GM23338 (cell line): ENCODE measurements at regions not wholly inside any gene's neighbourhood (a gene's known extent, or its start where the extent isn't known, plus 50 kb on each side); places are given as distances from the start of the nearest gene placed in this dataset.

ENCODE experiments used
- ATAC-seq: fragments of 200-7000 bp; cut with Tn5 transposase; 3 replicates; pipeline ENCODE4 v1.9.1; 2020
- DNase-seq: peaks from one replicate; pipeline ENCODE4 v3.0.0-alpha.2; 2015; ENCODE audit warnings: low spot score
- H2AFZ ChIP-seq: fragments of 200-600 bp; sonication (generic); 2 replicates; pipeline ENCODE4 v1.8.0; 2016; ENCODE audit warnings: antibody characterized with exemption, mild to moderate bottlenecking, moderate library complexity
- H3F3A ChIP-seq: fragments of 200-600 bp; sonication (generic); replicated peaks from 2 replicates; pipeline ENCODE4 v1.8.0; 2017; ENCODE audit warnings: antibody characterized with exemption, mixed run types, low read depth
- H3K27ac ChIP-seq: fragments of 200-600 bp; sonication (generic); 2 replicates; pipeline ENCODE4 v1.6.1; 2016; ENCODE audit warnings: low read depth
- H3K27me3 ChIP-seq: fragments of 200-600 bp; sonication (generic); 2 replicates; pipeline ENCODE4 v1.8.0; 2016; ENCODE audit warnings: mild to moderate bottlenecking, mixed run types, moderate library complexity; ENCODE audit not compliant: insufficient read depth
- H3K36me3 ChIP-seq: fragments of 200-600 bp; sonication (generic); 2 replicates; pipeline ENCODE4 v1.8.0; 2016; ENCODE audit warnings: mild to moderate bottlenecking; ENCODE audit not compliant: insufficient read depth
- H3K4me1 ChIP-seq: fragments of 200-600 bp; sonication (generic); 2 replicates; pipeline ENCODE4 v1.8.0; 2016; ENCODE audit warnings: mild to moderate bottlenecking, moderate library complexity; ENCODE audit not compliant: insufficient read depth
- H3K4me2 ChIP-seq: fragments of 200-600 bp; sonication (generic); 2 replicates; pipeline ENCODE4 v1.7.1; 2017; ENCODE audit warnings: mixed run types
- H3K4me3 ChIP-seq: fragments of 200-600 bp; sonication (generic); 2 replicates; pipeline ENCODE4 v1.6.1; 2016; ENCODE audit warnings: mixed run types
- H3K79me2 ChIP-seq: fragments of 200-600 bp; sonication (generic); replicated peaks from 2 replicates; pipeline ENCODE4 v1.8.0; 2017; ENCODE audit warnings: mild to moderate bottlenecking; ENCODE audit not compliant: insufficient read depth
- H3K9me2 ChIP-seq: fragments of 200-600 bp; sonication (generic); 2 replicates; pipeline ENCODE4 v1.8.0; 2017; ENCODE audit not compliant: insufficient read depth
- H4K20me1 ChIP-seq: fragments of 200-600 bp; sonication (generic); replicated peaks from 2 replicates; pipeline ENCODE4 v1.8.0; 2017; ENCODE audit warnings: mild to moderate bottlenecking; ENCODE audit not compliant: insufficient read depth
- H3K27ac Mint-ChIP-seq: 2 replicates; pipeline ENCODE4 v1.8.0; 2020; ENCODE audit warnings: inconsistent platforms, mild to moderate bottlenecking, moderate library complexity, mixed read lengths
- H3K27me3 Mint-ChIP-seq: 3 replicates; pipeline ENCODE4 v1.8.0; 2022; ENCODE audit warnings: low read depth, mild to moderate bottlenecking, moderate library complexity, mixed read lengths, inconsistent platforms; ENCODE audit not compliant: insufficient read depth, poor library complexity
- H3K36me3 Mint-ChIP-seq: 3 replicates; pipeline ENCODE4 v1.8.0; 2021; ENCODE audit warnings: low read depth, mild to moderate bottlenecking, inconsistent platforms, moderate library complexity, mixed read lengths
- H3K4me1 Mint-ChIP-seq: 3 replicates; pipeline ENCODE4 v1.8.0; 2020; ENCODE audit warnings: mild to moderate bottlenecking, inconsistent platforms, mixed read lengths
- H3K4me3 Mint-ChIP-seq: 3 replicates; pipeline ENCODE4 v1.8.0; 2021; ENCODE audit warnings: moderate library complexity, mild to moderate bottlenecking, inconsistent platforms, mixed read lengths
- H3K9me3 Mint-ChIP-seq: 3 replicates; pipeline ENCODE4 v1.8.0; 2020; ENCODE audit warnings: moderate library complexity, mild to moderate bottlenecking, inconsistent platforms, mixed read lengths
- CREB1 ChIP-seq: fragments of 250-450 bp; sonication (Bioruptor Pico); IDR thresholded peaks from 2 replicates; pipeline ENCODE4 v1.5.0; 2020; ENCODE audit warnings: low read depth, mild to moderate bottlenecking, moderate library complexity
- CTCF ChIP-seq, 2 experiments: fragments of 200-600 bp in 1 of 2; sonication (generic) in 1 of 2; conservative IDR thresholded peaks; 2 replicates each; pipeline versions ENCODE4 v1.5.1 to v1.6.1; 2016 to 2017; ENCODE audit warnings: antibody characterized with exemption in 2 of 2, low read depth in 2 of 2, mild to moderate bottlenecking in 2 of 2, moderate library complexity in 1 of 2
- ETS1 ChIP-seq: IDR thresholded peaks from 2 replicates; pipeline ENCODE4 v1.6.1; 2016; ENCODE audit warnings: antibody characterized with exemption
- NANOG ChIP-seq: IDR thresholded peaks from 2 replicates; pipeline ENCODE4 v1.6.1; 2016; ENCODE audit warnings: antibody characterized with exemption, borderline replicate concordance
- REST ChIP-seq: IDR thresholded peaks from one replicate; pipeline ENCODE4 v1.6.1; 2018; ENCODE audit warnings: antibody characterized with exemption; ENCODE audit not compliant: unreplicated experiment
- STAT1 ChIP-seq: IDR thresholded peaks from one replicate; pipeline ENCODE4 v1.6.1; 2016; ENCODE audit warnings: antibody characterized with exemption; ENCODE audit not compliant: unreplicated experiment
- ZNF114 ChIP-seq: fragments of 250-450 bp; sonication (Bioruptor Pico); IDR thresholded peaks from 2 replicates; pipeline ENCODE4 v1.5.0; 2020; ENCODE audit warnings: mild to moderate bottlenecking, moderate library complexity
- ZNF331 ChIP-seq: fragments of 250-450 bp; sonication (Bioruptor Pico); IDR thresholded peaks from 2 replicates; pipeline ENCODE4 v1.5.0; 2020; ENCODE audit warnings: low read depth, mild to moderate bottlenecking, moderate library complexity
- ZNF462 ChIP-seq: fragments of 250-450 bp; sonication (Bioruptor Pico); IDR thresholded peaks from 2 replicates; pipeline ENCODE4 v1.5.0; 2020; ENCODE audit warnings: mild to moderate bottlenecking, moderate library complexity

GRCh38 chr6:67031451-67031850 lies 1324.4 kb upstream of the EYS start:
- no peak overlapping the region; the same call in 1 of the 2 replicates for H2AFZ ChIP-seq
- H3K27ac ChIP-seq: no peak overlapping the region
- H3K4me1 ChIP-seq: no peaks in the 10 kb centered on the region
- Mint-ChIP-seq H3K36me3 (no peaks in the 10 kb centered on the region; the same call in 2 of the 3 replicates), H3K4me1 (no peaks in the 10 kb centered on the region), H3K27me3 (no peaks in the 10 kb centered on the region), H3K27ac (no peak overlapping the region), H3K4me3 (no peak overlapping the region), H3K9me3 (peaks cover 21% of the 10 kb centered on the region; the same call in 2 of the 3 replicates)
- H3K4me2 ChIP-seq: no peak overlapping the region
- H3K4me3 ChIP-seq: no peak overlapping the region
- H3K79me2 ChIP-seq: no peaks in the 10 kb centered on the region
- H4K20me1 ChIP-seq: no peaks in the 10 kb centered on the region
- H3K36me3 ChIP-seq: no peaks in the 10 kb centered on the region
- H3F3A ChIP-seq: no peaks in the 10 kb centered on the region
- H3K27me3 ChIP-seq: no peaks in the 10 kb centered on the region
- ATAC-seq: no peak
- TF ChIP-seq ZNF462: no peak
- TF ChIP-seq ZNF114 (CRISPR knock-in tag): no peak
- H3K9me2 ChIP-seq: 0 out of 2 replicates have a peak, but pooled peaks cover 3% of the 10 kb centered on the region
- no peak for DNase-seq

- H3K9me2 ChIP-seq: 0 out of 2 replicates have a peak, but pooled peaks cover 3% of the 10 kb centered on the region
- H4K20me1 ChIP-seq: no peaks in the 10 kb centered on the region
- no peak for ATAC-seq
- Mint-ChIP-seq H3K27ac (no peak overlapping the region), H3K9me3 (peaks cover 21% of the 10 kb centered on the region; the same call in 2 of the 3 replicates), H3K27me3 (no peaks in the 10 kb centered on the region), H3K36me3 (no peaks in the 10 kb centered on the region; the same call in 2 of the 3 replicates), H3K4me3 (no peak overlapping the region), H3K4me1 (no peaks in the 10 kb centered on the region)
- H3K27me3 ChIP-seq: no peaks in the 10 kb centered on the region
- H3K27ac ChIP-seq: no peak overlapping the region
- H3K36me3 ChIP-seq: no peaks in the 10 kb centered on the region
- TF ChIP-seq ZNF331 (CRISPR knock-in tag): no peak
- TF ChIP-seq ETS1: no peak
- no peak for TF ChIP-seq NANOG
- no peak for TF ChIP-seq REST
- no peak for TF ChIP-seq ZNF114 (CRISPR knock-in tag)
- TF ChIP-seq CREB1 (CRISPR knock-in tag): no peak
- no peak for TF ChIP-seq CTCF (conservative IDR thresholded peaks at IDR 0.05; ENCODE audit: low read depth in 2 of 2)
- no peak for TF ChIP-seq STAT1
- H3K4me3 ChIP-seq: no peak overlapping the region
- H3F3A ChIP-seq: no peaks in the 10 kb centered on the region
- H3K4me1 ChIP-seq: no peaks in the 10 kb centered on the region
- H3K79me2 ChIP-seq: no peaks in the 10 kb centered on the region
- H2AFZ ChIP-seq: no peak overlapping the region
- no peak overlapping the region for H3K4me2 ChIP-seq
- DNase-seq: no peak
Measured at GRCh38 chr6:67030861-67031260, 1323.8 kb upstream of the EYS start.
